DOHH2 (cell line): ENCODE measurements at regions not wholly inside any gene's neighbourhood (a gene's known extent, or its start where the extent isn't known, plus 50 kb on each side); places are given as distances from the start of the nearest gene placed in this dataset.

ENCODE experiments used
- H3F3A ChIP-seq: fragments of 200-600 bp; sonication (generic), shearing (Covaris generic); 2 replicates; pipeline ENCODE4 v1.6.0; 2016; ENCODE audit warnings: antibody characterized with exemption, mild to moderate bottlenecking; ENCODE audit not compliant: control insufficient read depth, insufficient read depth
- H3K27ac ChIP-seq: fragments of 200-600 bp; sonication (generic); 2 replicates; pipeline ENCODE4 v1.5.1; 2014; ENCODE audit warnings: low read depth, mild to moderate bottlenecking, low read length, moderate library complexity
- H3K27me3 ChIP-seq: fragments of 200-600 bp; sonication (generic); 2 replicates; pipeline ENCODE4 v1.6.1; 2014; ENCODE audit warnings: mild to moderate bottlenecking, low read length, mixed read lengths; ENCODE audit not compliant: control insufficient read depth
- H3K36me3 ChIP-seq: fragments of 200-600 bp; sonication (generic); 2 replicates; pipeline ENCODE4 v1.6.1; 2014; ENCODE audit warnings: mild to moderate bottlenecking, low read length, moderate library complexity, mixed read lengths; ENCODE audit not compliant: control insufficient read depth
- H3K4me1 ChIP-seq: fragments of 200-600 bp; sonication (generic); 2 replicates; pipeline ENCODE4 v1.6.1; 2014; ENCODE audit warnings: mild to moderate bottlenecking, low read length, mixed read lengths; ENCODE audit not compliant: control insufficient read depth
- H3K4me2 ChIP-seq: fragments of 200-600 bp; sonication (generic); 2 replicates; pipeline ENCODE4 v1.6.0; 2014; ENCODE audit warnings: mild to moderate bottlenecking, low read length, moderate library complexity
- H3K4me3 ChIP-seq: fragments of 200-600 bp; sonication (generic); 2 replicates; pipeline ENCODE4 v1.5.1; 2014; ENCODE audit warnings: mild to moderate bottlenecking, low read length, mixed read lengths
- H3K79me2 ChIP-seq: fragments of 200-600 bp; sonication (generic); 2 replicates; pipeline ENCODE4 v1.6.1; 2014; ENCODE audit warnings: mild to moderate bottlenecking, low read length, mixed read lengths; ENCODE audit not compliant: control insufficient read depth
- H3K9me2 ChIP-seq: fragments of 200-600 bp; sonication (generic); replicated peaks from 2 replicates; pipeline ENCODE4 v1.6.1; 2014; ENCODE audit warnings: mild to moderate bottlenecking, low read length, mixed read lengths; ENCODE audit not compliant: control insufficient read depth
- H3K9me3 ChIP-seq: fragments of 200-600 bp; sonication (generic); 2 replicates; pipeline ENCODE4 v1.6.1; 2014; ENCODE audit warnings: antibody characterized with exemption, low read length, mixed read lengths; ENCODE audit not compliant: control insufficient read depth, insufficient read depth
- H4K20me1 ChIP-seq: fragments of 200-600 bp; sonication (generic); 2 replicates; pipeline ENCODE4 v1.6.0; 2014; ENCODE audit warnings: low read depth, mild to moderate bottlenecking, antibody characterized with exemption, low read length, moderate library complexity; ENCODE audit not compliant: control insufficient read depth, insufficient read depth
- CTCF ChIP-seq: fragments of 200-600 bp; sonication (generic); IDR thresholded peaks from one replicate; pipeline ENCODE4 v1.5.1; 2014; ENCODE audit warnings: antibody characterized with exemption, mild to moderate bottlenecking, low read depth, low read length; ENCODE audit not compliant: poor library complexity, severe bottlenecking
- EZH2phosphoT487 ChIP-seq: fragments of 200-600 bp; sonication (generic); IDR thresholded peaks from 2 replicates; pipeline ENCODE4 v1.6.1; 2017; ENCODE audit warnings: borderline replicate concordance, mild to moderate bottlenecking, antibody characterized with exemption, low read length, moderate library complexity, mixed read lengths

- Histone ChIP-seq H3K27me3 (no peaks in the 10 kb centered on the region; the same call in 1 of the 2 replicates), H3K36me3 (no peaks in the 10 kb centered on the region)
Observed at GRCh38 chr1:163444665-163445064, 122.9 kb downstream of the NUF2 start.

GRCh38 chr1:163450986-163451385 is 129.2 kb downstream of the NUF2 start:
- no peak overlapping the region for H3K27ac ChIP-seq

More at GRCh38 chr1:163444665-163445064, 122.9 kb downstream of the NUF2 start:
- H3K4me3 ChIP-seq, result no peak overlapping the region
- no peaks in the 10 kb centered on the region for H3K9me2 ChIP-seq
- TF ChIP-seq CTCF (no peak), EZH2phosphoT487 (no peak)
- no peaks in the 10 kb centered on the region for H3K79me2 ChIP-seq
- H3K9me3 ChIP-seq, result no peaks in the 10 kb centered on the region
- H3F3A ChIP-seq, result no peaks in the 10 kb centered on the region
- no peak overlapping the region for H3K4me2 ChIP-seq
- no peaks in the 10 kb centered on the region for H4K20me1 ChIP-seq
- H3K4me1 ChIP-seq, result no peaks in the 10 kb centered on the region
- no peak overlapping the region for H3K27ac ChIP-seq

GRCh38 chr1:163459539-163459938 is 137.8 kb downstream of the NUF2 start:
- Histone ChIP-seq H3K79me2 (no peaks in the 10 kb centered on the region), H3K4me1 (no peaks in the 10 kb centered on the region), H3K27me3 (no peaks in the 10 kb centered on the region), H4K20me1 (no peaks in the 10 kb centered on the region), H3F3A (no peaks in the 10 kb centered on the region), H3K4me3 (no peak overlapping the region), H3K4me2 (no peak overlapping the region), H3K9me3 (no peaks in the 10 kb centered on the region), H3K9me2 (no peaks in the 10 kb centered on the region), H3K27ac (no peak overlapping the region), H3K36me3 (no peaks in the 10 kb centered on the region)
- TF ChIP-seq CTCF (no peak), EZH2phosphoT487 (no peak)

More at GRCh38 chr1:163450986-163451385, 129.2 kb downstream of the NUF2 start:
- no peaks in the 10 kb centered on the region for H3K79me2 ChIP-seq
- no peaks in the 10 kb centered on the region for H3K9me2 ChIP-seq
- no peak overlapping the region for H3K4me2 ChIP-seq
- TF ChIP-seq EZH2phosphoT487, result no peak
- no peak for TF ChIP-seq CTCF
- no peaks in the 10 kb centered on the region for H3K9me3 ChIP-seq
- no peaks in the 10 kb centered on the region for H4K20me1 ChIP-seq
- no peaks in the 10 kb centered on the region for H3K27me3 ChIP-seq
- H3F3A ChIP-seq, result no peaks in the 10 kb centered on the region
- H3K4me1 ChIP-seq, result no peaks in the 10 kb centered on the region
- H3K36me3 ChIP-seq, result no peaks in the 10 kb centered on the region
- H3K4me3 ChIP-seq, result no peak overlapping the region
